Natural killer cell (primary cell): ENCODE measurements at regions not wholly inside any gene's neighbourhood (a gene's known extent, or its start where the extent isn't known, plus 50 kb on each side); places are given as distances from the start of the nearest gene placed in this dataset.

Experiments used
- ATAC-seq, 3 donors: fragments of 150-1000 bp in 2 of 3; fragments of 200-7000 bp in 1 of 3; cut with Tn5 transposase; 1 replicate in 1 of 3; 2 replicates in 2 of 3; pipeline ENCODE4 v1.10.0; 2021; ENCODE audit warnings: mild to moderate bottlenecking in 2 of 3, moderate library complexity in 2 of 3
- DNase-seq, 2 donors: peaks; one replicate each; pipeline versions ENCODE4 v3.0.0 to v3.0.0-alpha.2; 2013 to 2021; ENCODE audit warnings: mixed read lengths in 1 of 2
- H3K27ac ChIP-seq: one replicate; pipeline ENCODE4 v1.5.1; 2013; ENCODE audit warnings: mild to moderate bottlenecking, low read length
- H3K27me3 ChIP-seq: one replicate; pipeline ENCODE4 v1.6.1; 2013; ENCODE audit warnings: low read length; ENCODE audit not compliant: control insufficient read depth, insufficient read depth
- H3K36me3 ChIP-seq: one replicate; pipeline ENCODE4 v1.6.1; 2013; ENCODE audit warnings: low read length; ENCODE audit not compliant: control insufficient read depth, insufficient read depth
- H3K4me1 ChIP-seq: one replicate; pipeline ENCODE4 v1.6.1; 2013; ENCODE audit warnings: low read length; ENCODE audit not compliant: control insufficient read depth, insufficient read depth
- H3K4me3 ChIP-seq: one replicate; pipeline ENCODE4 v1.5.1; 2013; ENCODE audit warnings: low read length
- H3K9me3 ChIP-seq: one replicate; pipeline ENCODE4 v1.6.1; 2013; ENCODE audit warnings: low read length; ENCODE audit not compliant: control insufficient read depth, insufficient read depth
- H3K27ac Mint-ChIP-seq, 2 donors: one replicate each; pipeline ENCODE4 v1.8.0; 2022; ENCODE audit warnings: mild to moderate bottlenecking in 2 of 2, mixed read lengths in 2 of 2, moderate library complexity in 1 of 2
- H3K27me3 Mint-ChIP-seq, 2 donors: one replicate each; pipeline ENCODE4 v1.8.0; 2022; ENCODE audit warnings: low read depth in 2 of 2, mixed read lengths in 2 of 2
- H3K36me3 Mint-ChIP-seq: one replicate; pipeline ENCODE4 v1.8.0; 2022; ENCODE audit warnings: mixed read lengths
- H3K4me1 Mint-ChIP-seq, 2 donors: one replicate each; pipeline ENCODE4 v1.8.0; 2022; ENCODE audit warnings: mixed read lengths in 2 of 2
- H3K4me3 Mint-ChIP-seq: one replicate; pipeline ENCODE4 v1.8.0; 2022; ENCODE audit warnings: mild to moderate bottlenecking, moderate library complexity, mixed read lengths
- H3K9me3 Mint-ChIP-seq, 2 donors: one replicate each; pipeline ENCODE4 v1.8.0; 2022; ENCODE audit warnings: mixed read lengths in 2 of 2
- CTCF ChIP-seq: fragments of 200-600 bp; IDR thresholded peaks from one replicate; pipeline ENCODE4 v1.8.0; 2022; ENCODE audit warnings: antibody characterized with exemption
- WGBS: methylation state at CpG from one replicate; pipeline ENCODE4 v1.1.7; 2013; ENCODE audit warnings: missing lambda C conversion rate; ENCODE audit not compliant: insufficient coverage; 5-methylcytosine and 5-hydroxymethylcytosine counted together
- intact Hi-C: fragments of 100-400 bp; cut with micrococcal nuclease; formaldehyde crosslinking; loops from one replicate; pipeline ENCODE4 v1.14.2; 2022

- 82% methylated on average over 2 of the region's 5 CpGs for WGBS
- H3K4me1 ChIP-seq: no peaks in the 10 kb centered on the region
- DNase-seq (no peak), ATAC-seq (no peak)
- no peaks in the 10 kb centered on the region for H3K9me3 ChIP-seq
- H3K4me3 ChIP-seq: no peak overlapping the region
- Mint-ChIP-seq H3K36me3 (no peaks in the 10 kb centered on the region), H3K4me1 (no peaks in the 10 kb centered on the region), H3K27me3 (no peaks in the 10 kb centered on the region), H3K4me3 (no peak overlapping the region), H3K9me3 (peaks cover 2 to 3% of the 10 kb centered on the region in 2 donors), H3K27ac (no peak overlapping the region)
- H3K36me3 ChIP-seq: no peaks in the 10 kb centered on the region
- no peak overlapping the region for H3K27ac ChIP-seq
- TF ChIP-seq CTCF: no peak
- intact Hi-C loops: no loop called here
- no peaks in the 10 kb centered on the region for H3K27me3 ChIP-seq
Measured at GRCh38 chr3:117523418-117523817, 813.8 kb downstream of the TUSC7 start.

GRCh38 chr3:117524890-117525289, 815.3 kb downstream of the TUSC7 start:
- no peaks in the 10 kb centered on the region for H3K4me1 ChIP-seq
- intact Hi-C loops: no loop called here
- DNase-seq: no peak
- no peaks in the 10 kb centered on the region for H3K36me3 ChIP-seq
- H3K9me3 ChIP-seq: no peaks in the 10 kb centered on the region
- 87% methylated on average over 4 of the region's 4 CpGs for WGBS
- Mint-ChIP-seq H3K27me3 (no peaks in the 10 kb centered on the region), H3K9me3 (peaks cover 0 to 3% of the 10 kb centered on the region in 2 donors), H3K4me1 (no peaks in the 10 kb centered on the region), H3K36me3 (no peaks in the 10 kb centered on the region), H3K27ac (no peak overlapping the region), H3K4me3 (no peak overlapping the region)
- no peak overlapping the region for H3K4me3 ChIP-seq
- no peak overlapping the region for H3K27ac ChIP-seq
- no peak for TF ChIP-seq CTCF
- ATAC-seq: no peak
- H3K27me3 ChIP-seq: no peaks in the 10 kb centered on the region

GRCh38 chr3:117526470-117527079, 817.0 kb downstream of the TUSC7 start:
- Mint-ChIP-seq H3K4me1 (no peaks in the 10 kb centered on the region), H3K27ac (no peak overlapping the region), H3K27me3 (no peaks in the 10 kb centered on the region), H3K9me3 (peaks cover 0 to 3% of the 10 kb centered on the region in 2 donors), H3K4me3 (no peak overlapping the region), H3K36me3 (no peaks in the 10 kb centered on the region)
- no peaks in the 10 kb centered on the region for H3K4me1 ChIP-seq
- H3K36me3 ChIP-seq: no peaks in the 10 kb centered on the region
- H3K4me3 ChIP-seq: no peak overlapping the region
- no peak for TF ChIP-seq CTCF
- H3K27me3 ChIP-seq: no peaks in the 10 kb centered on the region
- WGBS: 66% methylated on average over 3 of the region's 3 CpGs
- ATAC-seq (no peak), DNase-seq (no peak)
- H3K9me3 ChIP-seq: no peaks in the 10 kb centered on the region
- no peak overlapping the region for H3K27ac ChIP-seq
- intact Hi-C loops: no loop called here

- H3K36me3 Mint-ChIP-seq: no peaks in the 10 kb centered on the region
- intact Hi-C loops: no loop called here
Measured at GRCh38 chr3:117527346-117527745, 817.8 kb downstream of the TUSC7 start.

More at GRCh38 chr3:117527346-117527745, 817.8 kb downstream of the TUSC7 start:
- no peak overlapping the region for H3K4me3 Mint-ChIP-seq
- no peak for DNase-seq
- no peaks in the 10 kb centered on the region for H3K4me1 ChIP-seq
- no peaks in the 10 kb centered on the region for H3K27me3 Mint-ChIP-seq
- WGBS: 71% methylated on average over 1 of the region's 2 CpGs
- H3K9me3 ChIP-seq: no peaks in the 10 kb centered on the region
- H3K4me1 Mint-ChIP-seq: no peaks in the 10 kb centered on the region
- no peak overlapping the region for H3K4me3 ChIP-seq
- H3K27ac ChIP-seq: no peak overlapping the region
- TF ChIP-seq CTCF: no peak
- H3K9me3 Mint-ChIP-seq: peaks cover 0 to 3% of the 10 kb centered on the region in 2 donors
- no peak overlapping the region for H3K27ac Mint-ChIP-seq
- H3K36me3 ChIP-seq: no peaks in the 10 kb centered on the region
- ATAC-seq: no peak
- no peaks in the 10 kb centered on the region for H3K27me3 ChIP-seq
